A673 (cell line): ENCODE measurements at regions not wholly inside any gene's neighbourhood (a gene's known extent, or its start where the extent isn't known, plus 50 kb on each side); places are given as distances from the start of the nearest gene placed in this dataset.

Experiments used
- BruUV-seq: library from RNA; stranded (reverse); fragments of 400-500 nt; replicated peaks from 2 replicates; lab custom pipeline; 2021; lab: Mats Ljungman, UMichigan
- CTCF ChIA-PET: fragments of 300-600 bp; sonication (Branson Sonifier 250); formaldehyde crosslinking; loops from one replicate; lab custom pipeline; 2022; ENCODE audit warnings: antibody characterized with exemption; lab: Charles Lee
- POLR2A ChIA-PET: fragments of 300-600 bp; sonication (Branson Sonifier 250); formaldehyde crosslinking; loops from one replicate; lab custom pipeline; 2022; ENCODE audit warnings: antibody characterized with exemption; ENCODE audit not compliant: low non-redundant PET; lab: Charles Lee
- DNase-seq: peaks from one replicate; pipeline ENCODE4 v3.0.0-alpha.2; 2015; ENCODE audit warnings: low spot score
- H3K27ac ChIP-seq: fragments of 200-600 bp; sonication (generic); 2 replicates; pipeline ENCODE4 v1.5.1; 2016; ENCODE audit warnings: mixed run types, low read depth, mild to moderate bottlenecking, mixed read lengths, antibody characterized with exemption, low read length; ENCODE audit not compliant: poor library complexity, severe bottlenecking
- H3K27me3 ChIP-seq: fragments of 200-600 bp; sonication (generic); replicated peaks from 2 replicates; pipeline ENCODE4 v1.6.1; 2017; ENCODE audit warnings: mixed run types, low read depth, mild to moderate bottlenecking, mixed read lengths, antibody characterized with exemption, low read length; ENCODE audit not compliant: insufficient read depth, poor library complexity
- H3K36me3 ChIP-seq: fragments of 200-600 bp; sonication (generic); 2 replicates; pipeline ENCODE4 v1.6.1; 2016; ENCODE audit warnings: mixed run types, mild to moderate bottlenecking, mixed read lengths, antibody characterized with exemption, low read length; ENCODE audit not compliant: insufficient read depth, poor library complexity, severe bottlenecking
- H3K4me1 ChIP-seq: fragments of 200-600 bp; sonication (generic); 2 replicates; pipeline ENCODE4 v1.6.1; 2017; ENCODE audit warnings: mixed run types, mild to moderate bottlenecking, mixed read lengths, antibody characterized with exemption, low read length; ENCODE audit not compliant: insufficient read depth, poor library complexity, severe bottlenecking
- H3K4me3 ChIP-seq: fragments of 200-600 bp; sonication (generic); 2 replicates; pipeline ENCODE4 v1.5.1; 2016; ENCODE audit warnings: low read depth, mixed run types, mild to moderate bottlenecking, mixed read lengths, low read length; ENCODE audit not compliant: poor library complexity, severe bottlenecking
- H3K9me3 ChIP-seq: fragments of 200-600 bp; sonication (generic); 2 replicates; pipeline ENCODE4 v1.6.1; 2016; ENCODE audit warnings: mixed run types, low read depth, mild to moderate bottlenecking, mixed read lengths, antibody characterized with exemption, low read length; ENCODE audit not compliant: poor library complexity, severe bottlenecking
- CTCF ChIP-seq: fragments of 300-800, 200-600 bp; sonication (generic); conservative IDR thresholded peaks from 2 replicates; pipeline ENCODE4 v1.5.1; 2017; ENCODE audit warnings: low read depth, mild to moderate bottlenecking, antibody characterized with exemption, low read length, moderate library complexity, mixed read lengths
- EZH2 ChIP-seq: fragments of 200-600 bp; sonication (generic); IDR thresholded peaks from 2 replicates; pipeline ENCODE4 v1.6.1; 2017; ENCODE audit warnings: borderline replicate concordance, low read depth, mild to moderate bottlenecking, mixed read lengths, antibody characterized with exemption, low read length; ENCODE audit not compliant: poor library complexity, severe bottlenecking
- intact Hi-C: fragments of 100-400 bp; cut with micrococcal nuclease; formaldehyde crosslinking; loops from one replicate; pipeline ENCODE4 v1.10.0; 2022; ENCODE audit not compliant: unreplicated experiment

- H3K36me3 ChIP-seq = no peaks in the 10 kb centered on the region
- CTCF ChIA-PET = no interaction called here
- DNase-seq = no peak
- H3K4me1 ChIP-seq = no peaks in the 10 kb centered on the region
- no TSS peak for BruUV-seq
- H3K9me3 ChIP-seq = no peaks in the 10 kb centered on the region
- no peaks in the 10 kb centered on the region for H3K27me3 ChIP-seq
- TF ChIP-seq EZH2 = no peak
- TF ChIP-seq CTCF = no peak
- intact Hi-C loops = no loop called here
- no peak overlapping the region for H3K4me3 ChIP-seq
- H3K27ac ChIP-seq = no peak overlapping the region
- POLR2A ChIA-PET = no interaction called here
These were observed 284.3 kb downstream of the DHX35 start for GRCh38 chr20:39246436-39246835.

GRCh38 chr20:39245685-39246311 lies 283.7 kb downstream of the DHX35 start:
- no peaks in the 10 kb centered on the region for H3K4me1 ChIP-seq
- CTCF ChIA-PET = no interaction called here

GRCh38 chr20:39243962-39244361 lies 281.8 kb downstream of the DHX35 start:
- ChIA-PET POLR2A (no interaction called here), CTCF (no interaction called here)
- H3K27me3 ChIP-seq = no peaks in the 10 kb centered on the region
- no peak for TF ChIP-seq EZH2
- TF ChIP-seq CTCF = no peak
- no peaks in the 10 kb centered on the region for H3K4me1 ChIP-seq
- no peak overlapping the region for H3K4me3 ChIP-seq
- H3K27ac ChIP-seq = no peak overlapping the region
- BruUV-seq = no TSS peak
- H3K9me3 ChIP-seq = no peaks in the 10 kb centered on the region
- no peak for DNase-seq
- no peaks in the 10 kb centered on the region for H3K36me3 ChIP-seq
- intact Hi-C loops = no loop called here

More at GRCh38 chr20:39245685-39246311, 283.7 kb downstream of the DHX35 start:
- intact Hi-C loops = no loop called here
- no peak for DNase-seq
- POLR2A ChIA-PET = no interaction called here
- no peaks in the 10 kb centered on the region for H3K36me3 ChIP-seq
- no TSS peak for BruUV-seq
- no peaks in the 10 kb centered on the region for H3K9me3 ChIP-seq
- H3K27me3 ChIP-seq = no peaks in the 10 kb centered on the region
- H3K4me3 ChIP-seq = no peak overlapping the region
- TF ChIP-seq CTCF = no peak
- TF ChIP-seq EZH2 = no peak
- no peak overlapping the region for H3K27ac ChIP-seq
